ENCODE measurements at regions not wholly inside any gene's neighbourhood (a gene's known extent, or its start where the extent isn't known, plus 50 kb on each side); places are given as distances from the start of the nearest gene placed in this dataset.

DNA sequence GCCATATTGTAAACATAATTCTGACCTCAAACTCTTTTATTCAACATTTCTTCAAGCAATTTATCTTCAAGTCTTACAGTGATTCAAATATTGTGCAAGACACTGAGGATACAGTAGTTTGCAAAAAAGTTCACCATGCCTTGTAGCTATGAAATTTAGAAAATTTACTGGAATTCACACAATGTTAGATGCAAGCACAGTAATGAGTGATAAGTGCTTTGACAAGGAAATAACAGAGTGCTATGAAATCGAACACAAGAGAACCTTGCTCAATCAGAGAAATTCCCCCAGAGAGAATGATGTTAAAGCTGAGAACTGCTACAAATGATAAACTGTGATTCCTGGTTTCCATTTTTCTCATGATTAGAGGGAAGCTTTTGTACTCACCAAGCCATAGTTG, 952.9 kb downstream of the FAT4 start:
- TF ChIP-seq, protein P1, sequence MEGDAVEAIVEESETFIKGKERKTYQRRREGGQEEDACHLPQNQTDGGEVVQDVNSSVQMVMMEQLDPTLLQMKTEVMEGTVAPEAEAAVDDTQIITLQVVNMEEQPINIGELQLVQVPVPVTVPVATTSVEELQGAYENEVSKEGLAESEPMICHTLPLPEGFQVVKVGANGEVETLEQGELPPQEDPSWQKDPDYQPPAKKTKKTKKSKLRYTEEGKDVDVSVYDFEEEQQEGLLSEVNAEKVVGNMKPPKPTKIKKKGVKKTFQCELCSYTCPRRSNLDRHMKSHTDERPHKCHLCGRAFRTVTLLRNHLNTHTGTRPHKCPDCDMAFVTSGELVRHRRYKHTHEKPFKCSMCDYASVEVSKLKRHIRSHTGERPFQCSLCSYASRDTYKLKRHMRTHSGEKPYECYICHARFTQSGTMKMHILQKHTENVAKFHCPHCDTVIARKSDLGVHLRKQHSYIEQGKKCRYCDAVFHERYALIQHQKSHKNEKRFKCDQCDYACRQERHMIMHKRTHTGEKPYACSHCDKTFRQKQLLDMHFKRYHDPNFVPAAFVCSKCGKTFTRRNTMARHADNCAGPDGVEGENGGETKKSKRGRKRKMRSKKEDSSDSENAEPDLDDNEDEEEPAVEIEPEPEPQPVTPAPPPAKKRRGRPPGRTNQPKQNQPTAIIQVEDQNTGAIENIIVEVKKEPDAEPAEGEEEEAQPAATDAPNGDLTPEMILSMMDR (IDR thresholded peaks at IDR 0.05), result no peak
- no peak for TF ChIP-seq POLR2A (IDR thresholded peaks at IDR 0.05)

Data from lower leg skin (tissue), 3 donors.